Mesothelial cell of epicardium (in vitro differentiated cells): ENCODE measurements at regions not wholly inside any gene's neighbourhood (a gene's known extent, or its start where the extent isn't known, plus 50 kb on each side); places are given as distances from the start of the nearest gene placed in this dataset.

Experiments
- DNase-seq, 2 experiments: peaks; one replicate each; pipeline ENCODE4 v3.0.0; 2021; ENCODE audit warnings: low spot score in 2 of 2; ENCODE audit not compliant: unreplicated experiment in 2 of 2
- H3K27ac Mint-ChIP-seq: 2 replicates; pipeline ENCODE4 v1.8.0; 2021; ENCODE audit warnings: mixed read lengths
- H3K27me3 Mint-ChIP-seq: 2 replicates; pipeline ENCODE4 v1.8.0; 2021; ENCODE audit warnings: low read depth, mixed read lengths
- H3K36me3 Mint-ChIP-seq: 2 replicates; pipeline ENCODE4 v1.8.0; 2021; ENCODE audit warnings: mixed read lengths
- H3K4me1 Mint-ChIP-seq: 2 replicates; pipeline ENCODE4 v1.8.0; 2021; ENCODE audit warnings: mixed read lengths
- H3K4me3 Mint-ChIP-seq: 2 replicates; pipeline ENCODE4 v1.8.0; 2021; ENCODE audit warnings: mild to moderate bottlenecking, moderate library complexity, mixed read lengths
- H3K9me3 Mint-ChIP-seq: 2 replicates; pipeline ENCODE4 v1.8.0; 2021; ENCODE audit warnings: mixed read lengths
- CTCF ChIP-seq: fragments of 200-600 bp; sonication (generic); IDR thresholded peaks from one replicate; pipeline ENCODE4 v1.5.0; 2021; ENCODE audit warnings: antibody characterized with exemption; ENCODE audit not compliant: unreplicated experiment

GRCh38 chrX:140580478-140580877 lies 75.6 kb upstream of the SOX3 start:
- Mint-ChIP-seq H3K27ac (no peak overlapping the region), H3K27me3 (no peaks in the 10 kb centered on the region), H3K4me3 (no peak overlapping the region), H3K4me1 (no peaks in the 10 kb centered on the region), H3K9me3 (no peaks in the 10 kb centered on the region), H3K36me3 (no peaks in the 10 kb centered on the region)
- no peak for DNase-seq
- TF ChIP-seq CTCF, result no peak

- H3K9me3 Mint-ChIP-seq, result no peaks in the 10 kb centered on the region
These were observed 67.9 kb upstream of the SOX3 start for GRCh38 chrX:140572724-140573123.

GRCh38 chrX:140563893-140564292 lies 59.0 kb upstream of the SOX3 start:
- DNase-seq, result no peak
- H3K4me3 Mint-ChIP-seq, result no peak overlapping the region
- H3K9me3 Mint-ChIP-seq, result peaks cover 20% of the 10 kb centered on the region
- no peaks in the 10 kb centered on the region for H3K36me3 Mint-ChIP-seq
- H3K4me1 Mint-ChIP-seq, result no peaks in the 10 kb centered on the region
- H3K27me3 Mint-ChIP-seq, result no peaks in the 10 kb centered on the region
- H3K27ac Mint-ChIP-seq, result no peak overlapping the region
- TF ChIP-seq CTCF, result no peak

More at GRCh38 chrX:140572724-140573123, 67.9 kb upstream of the SOX3 start:
- no peaks in the 10 kb centered on the region for H3K27me3 Mint-ChIP-seq
- H3K27ac Mint-ChIP-seq, result no peak overlapping the region
- TF ChIP-seq CTCF, result no peak
- H3K4me3 Mint-ChIP-seq, result no peak overlapping the region
- DNase-seq, result peak in 1 of 2 experiments; percentile 43
- no peaks in the 10 kb centered on the region for H3K36me3 Mint-ChIP-seq
- H3K4me1 Mint-ChIP-seq, result no peaks in the 10 kb centered on the region
